GM21529 (cell line): ENCODE measurements at regions not wholly inside any gene's neighbourhood (a gene's known extent, or its start where the extent isn't known, plus 50 kb on each side); places are given as distances from the start of the nearest gene placed in this dataset.
"Not testable (repeated sequence)": the region's sequence is repeated elsewhere in the genome, so short reads cannot be mapped to it uniquely, and the experiment has no call there.

Source experiments
- ATAC-seq: cut with Tn5 transposase; IDR thresholded peaks from one replicate; pipeline ENCODE4 v1.9.1; 2021; ENCODE audit not compliant: unreplicated experiment

GRCh38 chr2:9707611-9708160 is 76.9 kb upstream of the YWHAQ start:
- no peak for ATAC-seq

- no peak for ATAC-seq
Observed at GRCh38 chr2:9708683-9709538, 78.1 kb upstream of the YWHAQ start.

GRCh38 chr2:9709539-9710285 is 78.9 kb upstream of the YWHAQ start:
- ATAC-seq = no peak

GRCh38 chr2:9710311-9710710 is 79.5 kb upstream of the YWHAQ start:
- ATAC-seq = no peak

- no peak for ATAC-seq
Observed at GRCh38 chr2:9712263-9712662, 81.5 kb upstream of the YWHAQ start.

GRCh38 chr2:9714630-9715214 is 83.9 kb upstream of the YWHAQ start:
- no peak for ATAC-seq

- ATAC-seq = no peak
Observed at GRCh38 chr2:9715238-9715637, 84.4 kb upstream of the YWHAQ start.

- ATAC-seq = no peak
Observed at GRCh38 chr2:9717886-9718451, 87.2 kb upstream of the YWHAQ start.

GRCh38 chr2:9720352-9721093 is 89.7 kb upstream of the YWHAQ start:
- ATAC-seq = peak; percentile 70

- no peak for ATAC-seq
Observed at GRCh38 chr2:9721344-9721743, 90.5 kb upstream of the YWHAQ start.

GRCh38 chr2:9722451-9722850 is 91.7 kb upstream of the YWHAQ start:
- ATAC-seq = no peak

- no peak for ATAC-seq
Observed at GRCh38 chr2:9724565-9724964, 93.8 kb upstream of the YWHAQ start.

GRCh38 chr2:9725106-9725505 is 94.3 kb upstream of the YWHAQ start:
- no peak for ATAC-seq

- ATAC-seq = not testable (repeated sequence)
Observed at GRCh38 chr2:9726016-9726415, 95.2 kb upstream of the YWHAQ start.

GRCh38 chr2:9730523-9730922 is 99.7 kb upstream of the YWHAQ start:
- ATAC-seq = not testable (repeated sequence)

GRCh38 chr2:9732824-9733223 is 102.0 kb upstream of the YWHAQ start:
- ATAC-seq = no peak

GRCh38 chr2:9734308-9734707 is 103.5 kb upstream of the YWHAQ start:
- ATAC-seq = no peak

- no peak for ATAC-seq
Observed at GRCh38 chr2:9735335-9735734, 104.5 kb upstream of the YWHAQ start.

- no peak for ATAC-seq
Observed at GRCh38 chr2:9736021-9736420, 105.2 kb upstream of the YWHAQ start.

- ATAC-seq = no peak
Observed at GRCh38 chr2:9737053-9737875, 106.0 kb upstream of the TAF1B start.
